ENCODE measurements at regions not wholly inside any gene's neighbourhood (a gene's known extent, or its start where the extent isn't known, plus 50 kb on each side); places are given as distances from the start of the nearest gene placed in this dataset.

DNA sequence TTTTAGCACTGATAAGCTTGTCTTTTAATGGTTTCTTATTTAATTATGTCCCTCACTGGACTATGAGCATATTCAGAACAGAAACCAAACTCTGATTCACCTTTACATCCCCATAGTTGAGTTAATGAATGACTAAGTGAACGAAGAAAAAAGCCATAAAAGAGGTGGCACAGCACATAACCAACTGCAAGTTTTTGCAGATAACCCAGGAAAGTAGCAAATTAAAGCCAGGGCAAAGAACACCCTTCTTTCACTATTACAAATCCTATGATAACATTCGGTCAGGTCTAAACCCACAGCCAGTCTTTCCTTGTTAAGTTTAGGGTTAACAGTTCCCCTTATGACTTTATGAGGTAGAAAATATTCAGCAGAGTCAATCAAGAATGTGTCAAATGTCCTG lies 102.7 kb downstream of the RIN2 start:
- Histone ChIP-seq H3K27me3 (no peaks in the 10 kb centered on the region), H3K4me3 (no peak overlapping the region), H3K9me3 (no peaks in the 10 kb centered on the region), H3K4me1 (peaks cover 0 to 13% (median 0%) of the 10 kb centered on the region in 4 donors), H3K27ac (no peak overlapping the region), H3K36me3 (no peaks in the 10 kb centered on the region)
- TF ChIP-seq EP300 (IDR thresholded peaks at IDR 0.05), result no peak
- TF ChIP-seq, protein P1, sequence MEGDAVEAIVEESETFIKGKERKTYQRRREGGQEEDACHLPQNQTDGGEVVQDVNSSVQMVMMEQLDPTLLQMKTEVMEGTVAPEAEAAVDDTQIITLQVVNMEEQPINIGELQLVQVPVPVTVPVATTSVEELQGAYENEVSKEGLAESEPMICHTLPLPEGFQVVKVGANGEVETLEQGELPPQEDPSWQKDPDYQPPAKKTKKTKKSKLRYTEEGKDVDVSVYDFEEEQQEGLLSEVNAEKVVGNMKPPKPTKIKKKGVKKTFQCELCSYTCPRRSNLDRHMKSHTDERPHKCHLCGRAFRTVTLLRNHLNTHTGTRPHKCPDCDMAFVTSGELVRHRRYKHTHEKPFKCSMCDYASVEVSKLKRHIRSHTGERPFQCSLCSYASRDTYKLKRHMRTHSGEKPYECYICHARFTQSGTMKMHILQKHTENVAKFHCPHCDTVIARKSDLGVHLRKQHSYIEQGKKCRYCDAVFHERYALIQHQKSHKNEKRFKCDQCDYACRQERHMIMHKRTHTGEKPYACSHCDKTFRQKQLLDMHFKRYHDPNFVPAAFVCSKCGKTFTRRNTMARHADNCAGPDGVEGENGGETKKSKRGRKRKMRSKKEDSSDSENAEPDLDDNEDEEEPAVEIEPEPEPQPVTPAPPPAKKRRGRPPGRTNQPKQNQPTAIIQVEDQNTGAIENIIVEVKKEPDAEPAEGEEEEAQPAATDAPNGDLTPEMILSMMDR (IDR thresholded peaks at IDR 0.05), result no peak
- no peak for TF ChIP-seq POLR2AphosphoS5 (IDR thresholded peaks at IDR 0.05)
- TF ChIP-seq POLR2A (IDR thresholded peaks at IDR 0.05), result no peak
- no peak for DNase-seq
- intact Hi-C loops (cut with DNase I; ENCODE audit: low total_unique reads), result no loop called here
- 53 to 79% (median 56%) methylated on average over 2 of the region's 2 CpGs for WGBS, 5 donors

DNA sequence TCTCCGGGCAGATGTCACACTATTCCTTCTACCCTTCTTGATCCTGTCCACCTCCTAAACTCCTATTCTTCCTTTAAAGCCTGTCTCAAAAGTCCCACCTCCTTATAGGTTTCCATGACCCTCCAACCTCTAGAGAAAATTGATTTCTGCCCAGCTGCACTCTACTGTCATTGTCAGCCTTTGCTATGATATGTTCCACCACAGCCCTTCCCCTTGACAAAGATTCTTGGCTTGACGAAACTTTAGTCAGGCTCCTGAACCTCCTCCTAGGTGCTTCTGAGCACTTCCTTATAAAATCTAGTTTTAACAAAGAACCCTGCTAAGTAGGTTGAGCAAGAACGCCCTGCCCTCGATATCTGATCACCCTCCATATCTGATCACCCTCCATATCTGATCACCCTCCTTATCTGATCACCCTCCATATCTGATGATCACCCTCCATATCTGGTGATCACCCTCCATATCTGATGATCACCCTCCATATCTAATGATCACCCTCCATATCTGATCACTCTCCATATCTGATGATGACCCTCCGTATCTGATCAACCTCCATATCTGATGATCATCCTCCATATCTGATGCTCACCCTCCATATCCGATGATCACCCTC lies 103.2 kb downstream of the RIN2 start:
- peaks cover 0 to 13% (median 0%) of the 10 kb centered on the region in 4 donors for H3K4me1 ChIP-seq
- no peak for DNase-seq
- 79 to 90% (median 89%) methylated on average over 6 of the region's 6 CpGs for WGBS, 5 donors
- intact Hi-C loops (cut with DNase I; ENCODE audit: low total_unique reads), result no loop called here
- H3K27ac ChIP-seq, result no peak overlapping the region
- H3K27me3 ChIP-seq, result no peaks in the 10 kb centered on the region
- no peaks in the 10 kb centered on the region for H3K9me3 ChIP-seq
- H3K36me3 ChIP-seq, result no peaks in the 10 kb centered on the region
- TF ChIP-seq, protein P1 (IDR thresholded peaks at IDR 0.05), result no peak
- TF ChIP-seq POLR2A (IDR thresholded peaks at IDR 0.05) (no peak), POLR2AphosphoS5 (IDR thresholded peaks at IDR 0.05) (no peak), EP300 (IDR thresholded peaks at IDR 0.05) (no peak)
- no peak overlapping the region for H3K4me3 ChIP-seq

DNA sequence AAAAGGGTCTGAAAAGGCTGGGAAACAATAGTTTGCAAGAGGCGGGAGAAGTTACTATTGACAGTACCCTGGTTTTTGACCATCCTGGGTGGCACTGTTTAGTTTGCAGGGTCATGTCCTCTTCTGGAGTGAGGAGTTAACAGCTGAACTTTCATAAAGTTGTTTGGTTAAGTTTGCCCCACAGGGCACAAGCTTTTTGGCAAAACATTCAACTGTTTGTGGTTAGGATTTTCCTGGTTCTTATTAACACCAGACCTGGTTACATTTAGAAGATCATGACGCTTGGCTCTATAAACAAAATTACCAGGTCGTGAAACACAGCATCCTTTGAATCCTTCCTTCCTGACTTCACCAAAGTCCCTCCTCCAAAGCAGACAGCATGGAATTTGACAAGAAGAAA lies 106.1 kb downstream of the RIN2 start:
- Histone ChIP-seq H3K9me3 (no peaks in the 10 kb centered on the region), H3K36me3 (peaks cover 0 to 10% (median 0%) of the 10 kb centered on the region in 4 donors), H3K4me1 (peaks cover 0 to 7% (median 0%) of the 10 kb centered on the region in 4 donors), H3K4me3 (no peak overlapping the region), H3K27ac (no peak overlapping the region), H3K27me3 (no peaks in the 10 kb centered on the region)
- DNase-seq, result no peak
- intact Hi-C loops (cut with DNase I; ENCODE audit: low total_unique reads), result no loop called here
- TF ChIP-seq POLR2A (IDR thresholded peaks at IDR 0.05) (no peak), POLR2AphosphoS5 (IDR thresholded peaks at IDR 0.05) (no peak), EP300 (IDR thresholded peaks at IDR 0.05) (no peak)
- TF ChIP-seq, protein P1 (IDR thresholded peaks at IDR 0.05), result no peak
- WGBS, 5 donors, result 37 to 51% (median 41%) methylated on average over 3 of the region's 3 CpGs

DNA sequence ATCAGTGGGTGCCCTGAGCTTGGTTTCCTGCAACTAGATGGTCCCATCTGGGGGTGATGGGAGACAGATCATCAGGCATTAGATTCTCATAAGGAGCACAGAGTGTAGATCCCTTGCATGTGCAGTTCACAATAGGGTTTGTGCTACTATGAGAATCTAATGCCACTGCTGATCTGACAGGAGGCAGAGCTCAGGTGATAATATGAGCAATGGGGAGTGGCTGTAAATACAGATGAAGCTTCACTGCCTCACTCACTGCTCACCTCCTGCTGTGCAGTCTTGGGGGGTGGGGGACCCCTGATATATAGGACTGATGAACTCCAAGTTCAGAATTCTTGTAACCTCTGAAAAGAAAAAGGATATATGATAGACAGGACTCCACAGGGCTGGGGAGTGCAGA lies 108.0 kb downstream of the RIN2 start:
- no peaks in the 10 kb centered on the region for H3K27me3 ChIP-seq
- DNase-seq, result no peak
- TF ChIP-seq POLR2AphosphoS5 (IDR thresholded peaks at IDR 0.05), result no peak
- no peak for TF ChIP-seq EP300 (IDR thresholded peaks at IDR 0.05)
- TF ChIP-seq, protein P1 (IDR thresholded peaks at IDR 0.05), result no peak

More for the DNA sequence above, 108.0 kb downstream of the RIN2 start:
- no peak overlapping the region for H3K4me3 ChIP-seq
- peaks cover 0 to 14% (median 2%) of the 10 kb centered on the region in 4 donors for H3K36me3 ChIP-seq
- H3K27ac ChIP-seq, result no peak overlapping the region
- intact Hi-C loops (cut with DNase I; ENCODE audit: low total_unique reads), result no loop called here
- peaks cover 0 to 7% (median 0%) of the 10 kb centered on the region in 4 donors for H3K4me1 ChIP-seq
- H3K9me3 ChIP-seq, result no peaks in the 10 kb centered on the region

Measured in stomach (tissue), 8 donors.